Activated effector memory CD4-positive, alpha-beta T cell treated with Interleukin-2 at 50 U/mL for 16 hours (primary cell): ENCODE measurements at regions not wholly inside any gene's neighbourhood (a gene's known extent, or its start where the extent isn't known, plus 50 kb on each side); places are given as distances from the start of the nearest gene placed in this dataset.
"Not testable (repeated sequence)": the region's sequence is repeated elsewhere in the genome, so short reads cannot be mapped to it uniquely, and the experiment has no call there.

Source experiments
- DNase-seq: peaks from one replicate; pipeline ENCODE4 v3.0.0-alpha.2; 2020

DNA sequence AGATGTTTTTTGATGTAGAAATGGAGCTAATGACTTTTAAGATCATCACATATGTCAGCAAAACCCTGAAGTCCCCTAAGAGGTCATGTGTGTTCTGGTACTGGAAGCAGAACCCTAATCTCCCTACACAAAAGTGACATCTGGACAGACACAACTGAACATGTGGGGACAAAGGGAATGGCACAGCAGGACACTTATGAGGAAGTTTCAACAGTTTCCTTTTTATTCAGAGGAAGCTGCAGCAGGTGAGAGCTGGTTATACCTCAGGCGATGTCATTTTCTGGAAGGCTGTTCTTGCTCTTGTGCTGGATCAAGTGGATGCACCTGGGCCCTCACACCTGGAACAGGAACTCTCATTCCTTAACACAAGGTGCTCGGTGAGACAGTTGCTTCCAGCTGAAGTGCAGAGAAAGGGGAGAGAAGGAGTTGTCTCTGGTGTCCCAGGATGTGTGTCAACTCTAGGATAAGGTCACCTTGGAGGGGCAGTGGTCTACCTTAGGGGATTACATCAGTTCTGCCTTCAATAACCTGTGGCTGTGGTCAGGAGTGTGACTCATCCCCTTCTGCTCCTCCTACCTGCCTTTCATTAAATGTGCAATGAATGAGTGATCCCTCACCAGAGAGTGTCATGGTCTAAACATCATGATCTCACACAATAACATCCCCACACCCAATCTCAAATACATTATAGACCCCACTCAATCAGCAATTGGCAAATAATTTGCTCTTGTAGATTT lies 463.4 kb downstream of the TMEM121 start:
- no peak for DNase-seq

- DNase-seq: not testable (repeated sequence)
Measured at GRCh38 chr14:105991677-105992076, 465.3 kb downstream of the TMEM121 start.

DNA sequence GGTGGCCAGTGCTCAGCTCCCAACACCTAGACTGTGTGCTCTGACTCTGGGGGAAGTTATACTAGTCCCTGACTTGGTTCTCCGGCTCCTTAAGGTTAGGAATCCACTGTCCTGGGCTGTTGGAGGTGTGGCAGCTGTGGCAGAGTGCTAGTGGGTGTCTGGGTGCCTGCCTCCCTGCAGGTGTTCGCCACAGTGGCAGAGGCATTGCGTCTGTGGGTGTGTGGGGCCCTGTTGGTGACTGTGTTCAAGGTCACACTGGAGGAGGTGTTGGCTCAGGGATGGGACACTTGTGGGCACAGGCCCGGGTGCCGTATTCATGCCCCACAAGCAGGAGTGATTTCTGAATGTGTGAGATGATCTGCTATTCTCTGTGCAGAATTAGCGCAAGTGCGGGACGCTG lies 467.4 kb downstream of the TMEM121 start:
- DNase-seq: no peak

GRCh38 chr14:105995011-105995710 lies 468.8 kb downstream of the TMEM121 start:
- not testable (repeated sequence) for DNase-seq

- DNase-seq: not testable (repeated sequence)
Measured at GRCh38 chr14:105998597-105998996, 472.2 kb downstream of the TMEM121 start.

GRCh38 chr14:105999361-106000028 lies 473.1 kb downstream of the TMEM121 start:
- peak; percentile 65 for DNase-seq

DNA sequence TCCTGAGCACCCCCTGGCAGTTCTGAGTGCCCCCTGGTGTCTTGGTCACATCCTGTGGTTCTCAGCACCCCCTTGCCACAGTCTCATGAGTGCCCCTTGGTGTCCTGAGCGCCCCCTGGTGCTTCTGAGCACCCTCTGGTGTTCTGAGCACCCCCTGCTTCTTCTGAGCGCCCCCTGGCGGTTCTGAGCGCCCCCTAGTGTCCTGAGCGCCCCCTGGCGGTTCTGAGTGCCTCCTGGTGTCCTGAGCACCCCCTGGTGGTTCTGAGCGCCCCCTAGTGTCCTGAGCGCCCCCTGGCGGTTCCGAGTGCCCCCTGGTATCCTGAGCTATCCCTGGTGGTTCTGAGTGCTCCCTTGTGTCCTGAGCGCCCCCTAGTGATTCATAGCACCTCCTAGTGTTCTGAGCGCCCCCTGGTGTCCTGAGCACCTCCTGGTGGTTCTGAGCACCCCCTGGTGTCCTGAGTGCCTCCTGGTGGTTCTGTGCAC lies 473.7 kb downstream of the TMEM121 start:
- not testable (repeated sequence) for DNase-seq

DNA sequence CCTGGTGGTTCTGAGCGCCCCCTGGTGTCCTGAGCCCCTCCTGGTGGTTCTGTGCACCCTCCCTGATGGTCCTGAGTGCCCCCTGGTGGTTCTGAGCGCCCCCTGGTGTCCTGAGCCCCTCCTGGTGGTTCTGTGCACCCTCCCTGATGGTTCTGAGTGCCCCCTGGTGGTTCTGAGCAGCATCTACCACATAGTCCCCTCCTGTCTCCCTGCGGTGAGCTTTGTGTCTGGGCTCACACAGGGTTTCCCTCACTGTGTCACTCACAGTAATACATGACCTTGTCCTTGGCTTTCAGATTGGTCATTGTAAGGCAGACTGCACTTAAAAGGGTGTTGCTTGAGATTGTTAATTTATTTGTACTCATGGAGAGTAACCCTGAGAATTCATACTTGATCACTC lies 474.9 kb downstream of the TMEM121 start:
- DNase-seq: not testable (repeated sequence)

GRCh38 chr14:106003351-106003750 lies 477.0 kb downstream of the TMEM121 start:
- DNase-seq: no peak

GRCh38 chr14:106004937-106005795 lies 478.8 kb downstream of the TMEM121 start:
- DNase-seq: peak; percentile 64

GRCh38 chr14:106006043-106006442 lies 479.7 kb downstream of the TMEM121 start:
- peak; percentile 46 for DNase-seq

DNA sequence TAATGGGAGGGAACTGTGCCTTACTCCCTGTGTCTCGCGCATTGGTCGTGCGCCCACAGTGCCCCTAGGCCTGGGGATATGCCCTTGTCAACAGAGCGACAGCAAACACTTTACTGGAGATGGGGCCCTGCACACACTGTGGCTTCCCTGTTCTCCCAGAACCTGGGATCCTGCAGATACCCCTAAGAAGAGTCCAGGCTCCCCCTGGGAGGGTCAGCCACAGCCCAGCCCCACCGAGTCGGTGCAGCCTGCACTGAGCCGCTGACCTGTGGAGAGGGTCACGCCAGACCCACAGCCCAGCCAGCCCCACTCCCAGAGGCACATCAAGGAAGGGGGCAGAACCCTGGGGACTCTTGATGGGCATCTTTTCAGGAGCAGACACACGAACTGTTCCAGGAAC lies 480.3 kb downstream of the TMEM121 start:
- DNase-seq: not testable (repeated sequence)

DNA sequence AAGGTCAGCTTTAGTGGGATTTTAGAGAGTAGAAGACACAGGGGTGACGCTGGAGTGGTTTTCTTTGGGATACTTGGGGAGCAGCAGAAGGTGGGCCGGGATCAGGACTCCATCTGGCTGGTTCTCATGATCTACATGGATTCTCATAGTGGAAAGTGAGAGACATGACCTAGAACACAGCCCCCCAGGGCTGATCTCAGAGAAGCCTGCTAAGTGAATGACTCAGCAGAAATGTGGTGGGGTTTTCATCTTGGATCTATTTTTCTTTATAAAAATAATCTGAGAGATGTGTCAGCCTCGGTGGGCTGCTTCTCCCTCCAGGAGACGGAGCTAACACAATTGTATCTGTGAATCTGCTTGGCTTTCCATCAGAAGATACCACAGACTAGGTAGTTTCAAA lies 484.4 kb downstream of the TMEM121 start:
- DNase-seq: no peak

DNA sequence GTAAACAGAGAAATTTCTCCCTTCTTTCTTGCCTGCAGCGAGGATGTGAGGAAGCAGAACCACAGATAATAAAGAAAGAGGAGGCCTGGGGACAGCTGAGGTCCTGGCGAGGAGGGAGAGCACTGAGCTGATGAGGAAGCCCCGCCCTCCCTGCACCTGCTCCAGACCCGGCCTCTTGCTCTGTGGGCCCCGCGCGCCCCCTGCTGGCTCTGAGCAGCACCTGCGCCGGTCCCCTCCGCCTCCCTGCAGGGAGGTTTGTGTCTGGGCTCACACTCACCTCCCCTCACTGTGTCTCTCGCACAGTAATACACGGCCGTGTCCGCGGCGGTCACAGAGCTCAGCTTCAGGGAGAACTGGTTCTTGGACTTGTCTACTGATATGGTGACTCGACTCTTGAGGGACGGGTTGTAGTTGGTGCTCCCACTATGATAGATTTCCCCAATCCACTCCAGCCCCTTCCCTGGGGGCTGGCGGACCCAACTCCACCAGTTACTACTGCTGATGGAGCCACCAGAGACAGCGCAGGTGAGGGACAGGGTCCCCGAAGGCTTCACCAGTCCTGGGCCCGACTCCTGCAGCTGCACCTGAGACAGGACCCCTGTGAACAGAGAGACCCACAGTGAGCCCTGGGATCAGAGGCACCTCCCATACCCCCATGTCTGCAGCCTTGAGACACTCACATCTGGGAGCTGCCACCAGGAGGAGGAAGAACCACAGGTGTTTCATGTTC lies 485.4 kb downstream of the TMEM121 start:
- DNase-seq: peak; percentile 75

GRCh38 chr14:106012361-106012725 lies 486.0 kb downstream of the TMEM121 start:
- DNase-seq: not testable (repeated sequence)

- DNase-seq: no peak
Measured at GRCh38 chr14:106013879-106014376, 487.5 kb downstream of the TMEM121 start.

DNA sequence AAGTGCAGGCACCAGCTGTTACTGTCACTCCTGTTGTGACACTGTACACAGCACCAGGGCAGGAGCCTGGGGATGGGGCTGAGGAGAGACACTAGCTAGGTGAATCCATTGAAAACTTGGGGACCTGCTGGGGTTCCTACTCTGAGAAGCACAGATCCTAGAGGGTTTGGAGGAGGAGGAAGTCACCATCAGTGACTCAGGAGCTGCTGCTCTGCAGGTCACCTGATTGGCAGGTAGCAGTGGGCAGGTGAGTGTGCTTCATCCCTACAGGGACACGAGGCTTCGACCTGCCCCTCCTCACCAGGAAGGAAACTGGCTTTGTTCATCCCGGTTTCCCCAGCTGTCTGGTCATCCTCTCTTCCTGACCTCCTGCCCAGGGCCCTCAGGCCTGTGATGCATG lies 491.6 kb downstream of the TMEM121 start:
- not testable (repeated sequence) for DNase-seq

DNA sequence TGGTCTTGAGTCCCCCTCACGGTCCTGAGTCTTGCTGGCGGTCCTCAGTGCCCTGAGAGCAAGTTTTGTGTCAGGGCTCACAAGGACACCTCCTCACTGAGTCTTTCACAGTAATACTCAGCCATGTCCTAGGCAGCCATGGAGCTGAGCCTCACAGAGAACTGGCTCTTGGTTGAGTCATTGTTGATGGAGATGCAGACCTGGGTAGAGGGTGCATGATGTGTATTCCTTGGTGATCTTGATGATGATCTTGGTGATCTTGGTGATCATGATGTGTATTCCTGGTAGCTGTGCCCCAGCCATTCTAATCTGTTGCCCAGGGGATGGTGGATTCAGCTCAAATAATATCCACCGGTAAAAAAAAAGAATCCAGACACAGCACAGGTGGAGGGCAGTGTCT lies 495.4 kb downstream of the TMEM121 start:
- no peak for DNase-seq

GRCh38 chr14:106022648-106023047 lies 496.3 kb downstream of the TMEM121 start:
- DNase-seq: not testable (repeated sequence)

DNA sequence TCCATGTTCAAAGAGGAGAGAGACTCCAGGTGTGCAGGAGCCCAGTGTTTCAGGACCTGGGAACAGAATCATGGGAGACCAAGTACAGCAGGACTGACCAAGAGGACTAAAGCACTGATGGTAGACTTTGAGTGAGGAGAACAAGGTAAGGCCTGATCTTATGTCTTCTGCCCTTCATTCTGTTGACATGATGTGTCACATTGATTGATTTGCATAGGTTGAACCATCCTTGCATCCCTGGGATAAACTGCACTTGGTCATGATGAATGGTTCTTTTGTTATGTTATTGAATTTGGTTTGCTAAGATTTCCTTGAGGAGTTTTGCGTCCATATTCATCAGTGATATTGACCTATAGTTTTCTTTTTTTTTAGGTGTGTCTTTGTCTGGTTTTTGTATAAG lies 497.0 kb downstream of the TMEM121 start:
- DNase-seq: no peak

- peak; percentile 28 for DNase-seq
Measured at GRCh38 chr14:106024983-106025604, 498.7 kb downstream of the TMEM121 start.
